Left kidney (tissue), 1 donor: ENCODE measurements at regions not wholly inside any gene's neighbourhood (a gene's known extent, or its start where the extent isn't known, plus 50 kb on each side); places are given as distances from the start of the nearest gene placed in this dataset.
"Not testable (repeated sequence)": the region's sequence is repeated elsewhere in the genome, so short reads cannot be mapped to it uniquely, and the experiment has no call there.

Experiments used
- DNase-seq: peaks from one replicate; pipeline ENCODE4 v3.0.0-alpha.2; 2013

- no peak for DNase-seq
Observed at GRCh38 chr9:19651681-19652080, 137.2 kb downstream of the SLC24A2 start.

DNA sequence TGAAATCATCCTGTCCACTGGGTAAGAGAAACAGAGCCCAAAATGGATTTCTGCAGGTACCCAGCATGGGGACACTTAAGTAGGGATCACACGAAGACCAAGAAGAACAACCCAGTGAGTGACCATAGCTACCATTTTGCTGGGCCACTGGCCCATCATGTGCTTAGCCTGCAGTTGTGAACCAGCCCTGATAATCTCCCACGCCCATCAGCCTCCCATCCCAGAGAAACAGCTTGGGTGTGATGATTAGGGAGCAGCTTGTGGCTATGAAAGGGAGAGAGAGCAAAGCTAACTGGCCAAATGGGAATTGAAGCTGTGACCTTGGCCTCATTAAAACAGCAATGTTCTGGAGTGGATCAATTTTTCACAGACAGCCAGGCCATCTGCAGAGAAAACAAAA lies 138.5 kb downstream of the SLC24A2 start:
- no peak for DNase-seq

- DNase-seq: no peak
Observed at GRCh38 chr9:19649336-19650041, 139.3 kb downstream of the SLC24A2 start.

DNA sequence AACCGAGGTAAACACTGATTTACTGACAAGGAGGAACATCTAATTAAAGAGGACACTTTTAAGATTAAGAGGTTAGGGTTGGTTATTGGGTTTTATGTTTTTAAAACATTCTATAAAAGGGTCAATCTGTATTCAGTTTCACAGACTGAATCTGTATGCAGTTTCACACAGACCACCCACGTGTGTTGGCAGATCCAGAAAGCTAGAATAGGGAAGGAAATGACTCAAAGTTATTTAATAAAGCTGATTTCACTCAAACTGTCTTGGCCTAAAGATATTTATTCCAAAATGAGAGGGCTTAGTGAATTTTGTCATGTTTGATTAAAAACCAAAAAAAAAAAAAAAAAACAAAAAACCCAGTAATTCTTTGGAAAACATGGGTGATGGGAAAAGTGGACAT lies 140.2 kb downstream of the SLC24A2 start:
- DNase-seq: no peak

- no peak for DNase-seq
Observed at GRCh38 chr9:19643875-19644274, 145.0 kb downstream of the SLC24A2 start.

DNA sequence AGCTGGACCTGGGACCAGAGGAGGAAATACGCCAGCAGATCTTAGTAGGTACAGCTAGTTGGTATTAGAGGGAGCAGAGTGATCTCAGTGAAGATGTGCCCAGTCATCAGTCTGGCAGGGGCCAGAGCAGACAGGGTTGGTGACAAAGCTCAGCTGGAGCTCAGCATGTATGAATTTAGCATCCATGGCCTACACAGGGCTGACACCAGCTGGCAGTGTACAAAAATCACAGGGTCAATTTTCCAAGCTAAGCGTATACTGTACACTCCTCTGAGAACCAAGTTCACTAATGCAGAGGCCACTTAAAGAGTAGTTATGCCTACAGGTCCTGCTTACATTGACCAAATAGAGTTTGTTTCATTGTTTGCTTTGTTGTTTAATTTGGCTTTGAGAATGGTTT lies 146.6 kb downstream of the SLC24A2 start:
- DNase-seq: peak; percentile 3

- DNase-seq: no peak
Observed at GRCh38 chr9:19641046-19641445, 147.8 kb downstream of the SLC24A2 start.

DNA sequence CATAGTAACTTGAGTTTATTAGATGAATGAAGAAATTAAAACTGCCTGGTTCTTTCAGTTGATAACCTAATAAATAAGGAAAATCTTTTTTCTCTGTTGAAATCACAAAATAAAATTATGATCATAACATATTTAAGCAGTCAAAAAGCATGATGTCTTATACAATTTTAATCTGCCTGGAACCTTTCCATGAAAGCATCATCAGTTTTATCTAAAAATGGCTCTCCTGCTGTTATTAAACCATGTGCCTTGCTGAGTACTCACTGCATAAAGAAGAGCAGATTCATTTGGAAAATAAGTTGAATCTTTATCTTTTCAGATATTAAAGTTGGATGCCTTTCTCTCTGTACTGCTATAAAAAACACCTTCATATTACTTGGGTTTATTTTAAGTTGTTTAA lies 148.8 kb downstream of the SLC24A2 start:
- DNase-seq: no peak

- no peak for DNase-seq
Observed at GRCh38 chr9:19637084-19637483, 151.8 kb downstream of the SLC24A2 start.

DNA sequence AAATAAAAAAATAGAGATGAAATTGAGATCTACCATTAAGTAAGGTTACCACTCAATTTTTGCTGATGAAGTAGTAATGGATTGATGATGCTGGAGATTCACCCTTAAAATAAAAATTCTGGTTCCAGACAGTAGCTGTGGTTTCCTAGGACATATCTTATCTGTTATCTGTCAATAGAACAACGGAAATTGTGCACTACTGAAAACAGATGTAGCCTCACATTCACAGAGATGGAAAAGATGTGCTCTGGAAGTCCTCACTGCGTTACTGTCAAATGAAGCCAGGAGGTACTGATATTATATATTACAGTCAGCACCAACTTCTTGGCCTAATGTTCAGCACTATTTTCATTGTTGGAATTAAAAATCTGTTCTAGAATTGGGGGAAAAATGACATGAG lies 154.0 kb downstream of the SLC24A2 start:
- no peak for DNase-seq

- no peak for DNase-seq
Observed at GRCh38 chr9:19631181-19631580, 157.7 kb downstream of the SLC24A2 start.

DNA sequence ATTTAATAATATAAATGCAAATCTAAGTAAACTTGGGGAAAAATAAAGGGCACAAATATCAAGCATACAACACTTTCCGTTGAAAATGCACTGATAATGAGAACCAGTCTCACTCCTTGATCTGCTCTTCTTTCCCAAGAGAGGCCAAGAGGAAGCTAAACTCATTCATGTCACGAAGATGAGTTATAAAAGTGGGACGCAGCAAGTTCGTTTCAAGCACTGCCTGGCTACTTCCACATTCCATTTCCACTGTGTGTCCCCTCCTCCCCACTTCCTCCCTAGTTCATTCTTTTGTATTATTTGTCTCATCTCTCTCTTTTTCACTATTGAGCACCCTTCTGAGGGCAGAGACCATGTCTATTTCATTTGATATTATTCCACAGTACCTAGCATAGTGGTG lies 158.1 kb downstream of the SLC24A2 start:
- DNase-seq: no peak

DNA sequence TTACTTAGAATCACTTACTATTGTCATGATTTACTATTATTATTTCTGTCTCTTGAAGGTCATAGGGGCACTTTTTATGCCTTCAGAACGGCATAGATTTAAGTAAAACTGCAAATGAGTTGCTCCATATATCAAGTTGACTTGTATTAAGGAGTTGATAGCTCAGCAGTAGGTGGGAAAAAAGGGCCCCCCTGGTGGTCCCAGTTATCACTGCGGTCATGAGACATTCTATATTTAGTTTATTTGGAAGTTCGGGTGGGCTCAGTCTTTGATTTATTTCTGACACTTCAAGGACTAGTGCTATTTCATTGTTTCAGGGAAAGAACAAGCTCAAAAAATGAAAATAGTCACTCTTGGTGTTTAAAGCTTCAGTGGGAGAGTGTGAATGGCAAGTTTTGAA lies 159.3 kb downstream of the SLC24A2 start:
- DNase-seq: no peak

- DNase-seq: not testable (repeated sequence)
Observed at GRCh38 chr9:19625426-19625825, 163.4 kb downstream of the SLC24A2 start.

DNA sequence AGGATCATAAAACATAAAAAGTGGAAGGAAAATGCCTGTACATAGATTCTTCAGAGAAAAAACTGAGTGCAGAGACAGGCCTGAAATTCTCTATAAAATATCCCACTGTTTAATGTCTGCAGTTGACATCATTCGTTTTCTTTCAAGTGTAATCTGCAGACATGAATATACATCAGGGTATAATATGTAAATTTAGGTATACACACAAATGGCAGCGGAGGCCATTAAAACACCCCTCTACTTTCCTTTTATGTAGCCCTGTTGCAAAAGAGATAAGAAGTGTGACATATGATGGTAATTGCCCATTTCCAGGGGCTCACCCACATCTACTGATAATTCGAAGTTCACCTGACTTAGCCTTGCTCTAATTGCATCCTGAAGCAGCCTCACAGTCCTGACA lies 164.3 kb downstream of the SLC24A2 start:
- DNase-seq: no peak

DNA sequence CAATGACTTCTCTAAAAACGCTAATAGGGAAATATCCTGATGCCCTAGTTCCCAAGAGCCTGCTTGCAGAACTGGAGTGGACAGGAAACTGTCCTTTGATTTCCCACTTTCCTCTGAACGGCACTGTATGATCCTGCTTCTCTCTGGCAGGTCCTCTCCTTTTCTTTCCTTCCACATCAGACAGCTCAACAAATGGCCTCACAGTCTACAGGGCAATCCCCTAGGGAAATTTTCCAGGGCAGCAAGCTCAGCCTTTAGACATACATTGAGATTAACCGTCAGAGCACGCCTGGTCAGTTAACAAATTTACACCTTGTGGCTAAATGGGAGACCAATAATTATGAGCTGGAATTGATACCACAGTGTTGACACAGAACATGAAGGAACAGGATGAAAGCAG lies 164.9 kb downstream of the SLC24A2 start:
- DNase-seq: no peak

DNA sequence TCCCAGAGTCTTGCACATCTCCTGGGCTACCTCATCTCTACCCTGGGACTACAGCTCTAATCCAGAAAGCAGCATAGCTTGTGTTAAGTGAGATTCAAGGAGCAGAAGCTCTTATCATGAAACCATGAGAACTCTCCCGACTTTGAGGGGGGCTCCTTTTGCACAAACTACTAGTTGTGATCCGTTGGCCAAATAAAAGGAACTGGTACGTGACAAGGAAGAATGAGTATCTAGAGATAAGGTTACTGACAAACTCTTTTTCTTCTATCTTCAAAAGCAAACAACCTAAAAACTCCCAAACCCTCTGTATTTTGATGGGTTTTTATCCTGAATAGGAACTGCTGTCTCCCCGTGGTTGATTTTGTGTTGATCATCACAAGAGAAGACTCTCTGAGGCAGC lies 168.5 kb downstream of the SLC24A2 start:
- no peak for DNase-seq

DNA sequence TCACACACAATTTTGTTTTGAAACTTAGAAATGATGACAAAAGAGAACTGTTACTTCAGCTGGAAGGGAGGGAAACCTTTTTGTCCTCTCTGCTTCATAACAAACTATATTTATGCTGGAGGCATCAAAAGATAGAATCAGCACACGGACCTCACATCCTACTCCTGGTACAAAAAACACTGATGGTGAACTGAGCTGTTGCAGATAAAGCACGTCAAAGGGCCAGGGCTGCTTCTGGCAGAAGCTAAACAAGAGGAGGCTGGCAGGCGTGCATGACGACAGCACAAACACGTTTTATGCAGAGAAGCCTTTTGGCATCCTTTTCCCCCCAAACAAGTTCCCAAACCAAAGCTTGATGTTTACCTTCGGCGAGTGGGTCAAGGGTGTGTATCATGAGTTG lies 169.6 kb downstream of the SLC24A2 start:
- no peak for DNase-seq

DNA sequence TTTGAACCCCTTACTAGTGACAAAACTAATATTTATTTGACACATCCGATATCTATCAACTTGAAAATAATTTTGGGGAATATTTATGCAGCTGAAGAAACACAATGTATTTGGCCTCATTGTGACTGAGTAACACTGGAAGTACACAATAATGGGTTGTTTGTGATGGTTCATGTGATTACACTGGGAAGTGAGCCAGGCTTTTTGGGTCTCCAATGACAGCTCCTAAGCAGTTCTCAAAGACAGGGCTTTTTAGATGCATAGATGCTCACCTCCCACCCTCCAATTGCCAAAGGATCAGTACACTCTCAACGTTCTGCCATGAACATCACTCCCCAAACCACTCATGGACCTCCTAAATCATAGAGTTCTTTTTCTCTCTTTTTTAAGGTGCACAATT lies 170.0 kb downstream of the SLC24A2 start:
- no peak for DNase-seq

GRCh38 chr9:19615036-19615624 lies 173.7 kb downstream of the SLC24A2 start:
- DNase-seq: no peak

GRCh38 chr9:19614294-19614693 lies 174.5 kb downstream of the SLC24A2 start:
- DNase-seq: no peak

- DNase-seq: no peak
Observed at GRCh38 chr9:19600538-19600937, 188.3 kb downstream of the SLC24A2 start.

DNA sequence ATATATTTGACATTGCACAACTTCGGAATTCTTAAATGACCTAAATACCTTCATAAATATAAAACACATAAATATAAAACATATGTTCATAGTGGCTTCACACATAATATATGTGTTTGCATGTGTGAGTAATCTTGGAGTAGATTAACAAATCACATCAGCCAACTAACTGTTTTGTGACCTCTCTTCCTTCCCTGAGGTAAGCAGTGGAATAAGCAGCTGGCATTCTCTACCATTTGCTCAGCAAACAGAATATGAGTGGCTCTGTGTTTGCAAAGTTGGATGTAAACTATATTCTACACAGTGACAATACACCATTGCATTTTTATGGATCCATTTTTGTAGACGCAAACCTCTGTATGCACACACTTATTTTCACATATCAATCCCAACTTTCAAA lies 189.9 kb downstream of the ACER2 start:
- DNase-seq: no peak

GRCh38 chr9:19597176-19597575 lies 188.4 kb downstream of the ACER2 start:
- DNase-seq: no peak
